ENCODE measurements at regions not wholly inside any gene's neighbourhood (a gene's known extent, or its start where the extent isn't known, plus 50 kb on each side); places are given as distances from the start of the nearest gene placed in this dataset.

DNA sequence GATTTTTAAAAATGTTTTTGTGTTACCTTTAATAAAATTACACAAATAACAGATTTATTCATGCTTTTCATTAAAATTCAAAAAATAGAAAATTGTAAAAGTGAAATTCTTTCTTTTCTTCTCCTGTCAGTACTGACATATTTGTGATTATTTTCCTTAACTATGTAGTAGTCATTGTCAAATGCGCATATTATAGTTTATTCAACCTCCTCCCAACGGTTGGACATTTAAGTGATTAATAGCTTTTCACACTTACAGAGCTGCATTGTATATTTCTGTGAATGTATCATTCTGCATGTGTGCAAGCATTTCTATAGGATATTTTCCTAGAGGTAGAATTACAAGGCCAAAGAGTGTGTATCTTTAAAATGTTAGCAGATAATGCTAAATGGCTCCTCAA lies 259.2 kb downstream of the SH3BP4 start:
- H3K4me3 Mint-ChIP-seq, result no peak overlapping the region
- POLR2A ChIA-PET, result no interaction called here
- CTCF ChIA-PET, result no interaction called here

DNA sequence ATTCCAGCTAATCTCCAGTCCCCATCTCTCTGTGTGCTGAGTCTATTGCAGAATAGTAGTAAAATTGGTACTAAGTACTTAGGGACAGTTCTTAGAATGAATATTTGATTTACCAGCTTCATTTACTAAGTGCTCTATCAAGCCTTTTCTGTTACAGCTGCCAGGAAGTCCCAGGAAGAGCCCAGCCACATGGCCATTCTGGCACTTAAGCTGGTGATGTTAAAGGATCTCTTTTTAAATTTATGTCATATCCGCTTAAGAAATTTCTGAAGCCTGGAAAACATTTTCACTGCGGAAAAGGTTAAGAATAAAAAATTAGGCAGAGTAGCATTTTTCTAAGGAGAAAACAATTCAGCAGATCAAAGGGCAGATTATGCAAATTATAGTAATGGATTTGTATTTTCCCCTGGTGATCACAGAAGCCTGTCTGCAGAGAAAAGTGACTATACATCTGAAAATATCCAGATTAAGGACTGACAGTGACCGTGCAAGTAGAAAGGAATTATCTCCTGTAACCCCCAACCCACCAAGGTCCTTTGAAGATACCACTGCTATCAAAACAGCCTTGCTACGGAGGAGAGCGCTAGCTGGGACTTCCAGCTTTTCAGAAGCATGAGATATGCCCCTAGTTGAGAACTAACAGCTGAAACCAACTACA lies 260.8 kb downstream of the SH3BP4 start:
- H3K4me1 ChIP-seq (ENCODE audit: control insufficient read depth in 2 of 2, insufficient read depth in 2 of 2, low read length in 2 of 2), result no peaks in the 10 kb centered on the region
- H3K27me3 ChIP-seq (ENCODE audit: control insufficient read depth in 2 of 2, insufficient read depth in 2 of 2, low read length in 2 of 2), result no peaks in the 10 kb centered on the region
- H3K4me3 ChIP-seq (ENCODE audit: low read length), result no peak overlapping the region
- peaks cover 0 to 4% (median 0%) of the 10 kb centered on the region in 11 donors for H3K9me3 Mint-ChIP-seq
- ATAC-seq, result no peak
- H3K9me3 ChIP-seq (ENCODE audit: control insufficient read depth in 2 of 3, low read length in 3 of 3), result no peaks in the 10 kb centered on the region
- intact Hi-C loops (cut with micrococcal nuclease), result no loop called here
- CTCF ChIA-PET, result no interaction called here
- H3K4me1 Mint-ChIP-seq, result no peaks in the 10 kb centered on the region
- H3K36me3 Mint-ChIP-seq, result no peaks in the 10 kb centered on the region
- no peak overlapping the region for H3K27ac ChIP-seq (ENCODE audit: low read depth, low read length)
- H3K27me3 Mint-ChIP-seq, result peaks cover 11 to 33% (median 21%) of the 10 kb centered on the region in 5 donors
- POLR2A ChIA-PET, result no interaction called here
- H3K36me3 ChIP-seq (ENCODE audit: control insufficient read depth in 2 of 3, insufficient read depth in 3 of 3, low read length in 3 of 3), result no peaks in the 10 kb centered on the region
- H3K4me3 Mint-ChIP-seq, result no peak overlapping the region
- DNase-seq, result no peak
- H3K27ac Mint-ChIP-seq, result no peak overlapping the region

More for the DNA sequence above, 259.2 kb downstream of the SH3BP4 start:
- DNase-seq (no peak), ATAC-seq (no peak)
- intact Hi-C loops (cut with micrococcal nuclease), result no loop called here
- Mint-ChIP-seq H3K36me3 (peaks cover 0 to 3% (median 0%) of the 10 kb centered on the region in 5 donors), H3K9me3 (peaks cover 0 to 8% (median 0%) of the 10 kb centered on the region in 11 donors), H3K27ac (no peak overlapping the region), H3K27me3 (peaks cover 4 to 32% (median 19%) of the 10 kb centered on the region in 5 donors), H3K4me1 (no peaks in the 10 kb centered on the region)
- H3K9me3 ChIP-seq (ENCODE audit: control insufficient read depth in 2 of 3, low read length in 3 of 3), result no peaks in the 10 kb centered on the region
- H3K4me1 ChIP-seq (ENCODE audit: control insufficient read depth in 2 of 2, insufficient read depth in 2 of 2, low read length in 2 of 2), result no peaks in the 10 kb centered on the region
- no peaks in the 10 kb centered on the region for H3K27me3 ChIP-seq (ENCODE audit: control insufficient read depth in 2 of 2, insufficient read depth in 2 of 2, low read length in 2 of 2)
- no peaks in the 10 kb centered on the region for H3K36me3 ChIP-seq (ENCODE audit: control insufficient read depth in 2 of 3, insufficient read depth in 3 of 3, low read length in 3 of 3)
- no peak overlapping the region for H3K4me3 ChIP-seq (ENCODE audit: low read length)
- H3K27ac ChIP-seq (ENCODE audit: low read depth, low read length), result no peak overlapping the region

DNA sequence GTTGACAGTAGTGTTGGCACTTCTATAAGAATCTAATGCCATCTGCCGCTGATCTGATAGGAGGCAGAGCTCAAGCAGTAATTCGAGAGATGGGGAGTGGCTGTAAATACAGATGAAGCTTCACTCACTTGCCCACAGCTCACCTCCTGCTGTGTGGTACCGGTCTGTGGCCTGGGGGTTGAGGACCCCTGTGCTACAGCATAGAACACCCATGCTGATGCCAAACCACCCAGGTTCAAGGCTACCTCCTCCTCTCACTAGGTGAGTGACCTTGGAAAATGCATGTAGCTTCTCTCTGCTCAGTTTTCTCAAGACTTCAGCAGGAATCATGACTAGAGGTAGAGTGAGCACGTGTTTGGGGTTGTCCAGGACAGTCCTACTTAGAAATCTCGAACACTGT lies 263.4 kb downstream of the SH3BP4 start:
- intact Hi-C loops (cut with micrococcal nuclease), result no loop called here
- Histone ChIP-seq H3K9me3 (ENCODE audit: control insufficient read depth in 2 of 3, low read length in 3 of 3) (no peaks in the 10 kb centered on the region), H3K36me3 (ENCODE audit: control insufficient read depth in 2 of 3, insufficient read depth in 3 of 3, low read length in 3 of 3) (no peaks in the 10 kb centered on the region), H3K27ac (ENCODE audit: low read depth, low read length) (no peak overlapping the region), H3K4me3 (ENCODE audit: low read length) (no peak overlapping the region), H3K27me3 (ENCODE audit: control insufficient read depth in 2 of 2, insufficient read depth in 2 of 2, low read length in 2 of 2) (no peaks in the 10 kb centered on the region), H3K4me1 (ENCODE audit: control insufficient read depth in 2 of 2, insufficient read depth in 2 of 2, low read length in 2 of 2) (no peaks in the 10 kb centered on the region)
- DNase-seq (no peak), ATAC-seq (no peak)
- H3K4me3 Mint-ChIP-seq, result no peak overlapping the region
- H3K9me3 Mint-ChIP-seq, result no peaks in the 10 kb centered on the region
- H3K4me1 Mint-ChIP-seq, result no peaks in the 10 kb centered on the region
- POLR2A ChIA-PET, result no interaction called here
- no peaks in the 10 kb centered on the region for H3K36me3 Mint-ChIP-seq
- H3K27me3 Mint-ChIP-seq, result peaks cover 11 to 38% (median 27%) of the 10 kb centered on the region in 5 donors
- CTCF ChIA-PET, result no interaction called here
- H3K27ac Mint-ChIP-seq, result no peak overlapping the region

DNA sequence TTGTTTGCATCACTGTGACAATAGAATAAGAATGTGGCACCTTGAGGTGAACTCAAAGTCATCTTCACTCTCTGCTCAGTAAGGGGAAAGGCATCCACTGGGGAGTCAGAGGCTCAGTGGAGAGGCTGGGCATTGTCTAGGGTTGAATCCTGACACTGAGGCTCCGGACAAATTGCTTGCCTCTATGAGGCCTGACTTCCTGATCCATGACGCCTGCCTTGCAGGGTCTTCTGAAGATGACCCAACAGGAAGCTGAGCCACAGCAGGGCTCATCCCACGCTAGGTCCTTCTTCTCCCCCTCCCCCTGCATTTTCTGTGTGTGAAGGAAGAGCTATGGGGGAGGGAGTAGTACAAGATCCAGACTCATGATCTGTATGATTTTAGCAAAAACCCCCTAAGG lies 265.1 kb downstream of the SH3BP4 start:
- H3K27ac ChIP-seq (ENCODE audit: low read depth, low read length), result no peak overlapping the region
- Mint-ChIP-seq H3K4me3 (no peak overlapping the region), H3K27ac (no peak overlapping the region), H3K9me3 (no peaks in the 10 kb centered on the region), H3K4me1 (no peaks in the 10 kb centered on the region), H3K27me3 (peaks cover 9 to 44% (median 27%) of the 10 kb centered on the region in 5 donors), H3K36me3 (no peaks in the 10 kb centered on the region)
- no peaks in the 10 kb centered on the region for H3K36me3 ChIP-seq (ENCODE audit: control insufficient read depth in 2 of 3, insufficient read depth in 3 of 3, low read length in 3 of 3)
- no peak overlapping the region for H3K4me3 ChIP-seq (ENCODE audit: low read length)
- ATAC-seq (no peak), DNase-seq (no peak)
- CTCF ChIA-PET, result no interaction called here
- no peaks in the 10 kb centered on the region for H3K9me3 ChIP-seq (ENCODE audit: control insufficient read depth in 2 of 3, low read length in 3 of 3)
- no peaks in the 10 kb centered on the region for H3K4me1 ChIP-seq (ENCODE audit: control insufficient read depth in 2 of 2, insufficient read depth in 2 of 2, low read length in 2 of 2)
- POLR2A ChIA-PET, result no interaction called here
- intact Hi-C loops (cut with micrococcal nuclease), result no loop called here
- no peaks in the 10 kb centered on the region for H3K27me3 ChIP-seq (ENCODE audit: control insufficient read depth in 2 of 2, insufficient read depth in 2 of 2, low read length in 2 of 2)

DNA sequence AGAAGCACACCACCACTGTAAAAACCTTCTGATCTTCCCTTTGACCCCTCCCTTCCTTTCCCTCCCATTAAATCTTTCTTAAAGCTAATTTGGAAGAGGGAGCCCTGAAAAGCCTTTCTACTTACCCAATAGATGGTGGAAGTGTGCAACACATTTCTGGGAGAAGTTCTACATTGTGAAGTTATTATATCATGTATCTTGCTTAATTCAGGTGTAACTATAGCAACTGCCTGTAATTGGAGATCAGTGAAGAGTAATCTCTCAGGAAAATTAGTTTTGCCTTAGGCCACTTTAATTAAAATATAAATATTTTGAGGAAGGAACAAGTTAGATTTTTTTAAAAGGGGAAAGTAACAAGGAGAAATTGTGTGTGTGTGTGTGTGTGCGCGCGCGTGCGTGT lies 266.0 kb downstream of the SH3BP4 start:
- Mint-ChIP-seq H3K27me3 (peaks cover 7 to 46% (median 29%) of the 10 kb centered on the region in 5 donors), H3K27ac (no peak overlapping the region), H3K4me1 (no peaks in the 10 kb centered on the region), H3K4me3 (no peak overlapping the region), H3K9me3 (no peaks in the 10 kb centered on the region), H3K36me3 (no peaks in the 10 kb centered on the region)
- H3K27me3 ChIP-seq (ENCODE audit: control insufficient read depth in 2 of 2, insufficient read depth in 2 of 2, low read length in 2 of 2), result no peaks in the 10 kb centered on the region
- ATAC-seq (no peak), DNase-seq (no peak)
- no peak overlapping the region for H3K4me3 ChIP-seq (ENCODE audit: low read length)
- ChIA-PET POLR2A (no interaction called here), CTCF (no interaction called here)
- H3K36me3 ChIP-seq (ENCODE audit: control insufficient read depth in 2 of 3, insufficient read depth in 3 of 3, low read length in 3 of 3), result no peaks in the 10 kb centered on the region
- H3K4me1 ChIP-seq (ENCODE audit: control insufficient read depth in 2 of 2, insufficient read depth in 2 of 2, low read length in 2 of 2), result no peaks in the 10 kb centered on the region
- no peak overlapping the region for H3K27ac ChIP-seq (ENCODE audit: low read depth, low read length)
- intact Hi-C loops (cut with micrococcal nuclease), result no loop called here
- no peaks in the 10 kb centered on the region for H3K9me3 ChIP-seq (ENCODE audit: control insufficient read depth in 2 of 3, low read length in 3 of 3)

DNA sequence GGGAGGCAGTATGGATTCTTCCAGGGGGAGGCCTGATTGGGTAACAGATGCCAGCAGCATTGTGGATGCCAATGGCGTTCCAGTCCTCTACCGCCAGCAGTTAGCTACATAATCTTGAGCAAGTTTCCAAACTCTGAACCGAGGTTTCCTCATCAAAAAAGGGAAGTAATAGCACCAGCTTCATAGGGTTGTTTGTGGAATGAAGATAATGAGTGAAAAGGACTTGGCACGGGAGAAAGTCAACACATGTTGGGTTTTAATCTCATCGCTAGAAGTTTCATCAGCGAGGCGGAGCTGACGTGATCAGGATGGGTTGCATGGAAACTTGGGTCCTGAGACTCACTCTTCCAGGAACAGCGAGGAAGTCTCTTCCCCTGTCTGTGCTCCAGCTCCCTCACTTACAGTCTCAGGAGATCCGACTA lies 266.7 kb downstream of the SH3BP4 start:
- Histone ChIP-seq H3K27ac (ENCODE audit: low read depth, low read length) (no peak overlapping the region), H3K9me3 (ENCODE audit: control insufficient read depth in 2 of 3, low read length in 3 of 3) (no peaks in the 10 kb centered on the region), H3K27me3 (ENCODE audit: control insufficient read depth in 2 of 2, insufficient read depth in 2 of 2, low read length in 2 of 2) (no peaks in the 10 kb centered on the region), H3K4me3 (ENCODE audit: low read length) (no peak overlapping the region), H3K4me1 (ENCODE audit: control insufficient read depth in 2 of 2, insufficient read depth in 2 of 2, low read length in 2 of 2) (no peaks in the 10 kb centered on the region), H3K36me3 (ENCODE audit: control insufficient read depth in 2 of 3, insufficient read depth in 3 of 3, low read length in 3 of 3) (no peaks in the 10 kb centered on the region)
- H3K9me3 Mint-ChIP-seq, result no peaks in the 10 kb centered on the region
- H3K4me3 Mint-ChIP-seq, result no peak overlapping the region
- intact Hi-C loops (cut with micrococcal nuclease), result no loop called here
- CTCF ChIA-PET, result no interaction called here
- H3K27me3 Mint-ChIP-seq, result peaks cover 7 to 49% (median 31%) of the 10 kb centered on the region in 5 donors
- H3K4me1 Mint-ChIP-seq, result no peaks in the 10 kb centered on the region
- no peak overlapping the region for H3K27ac Mint-ChIP-seq
- ATAC-seq (no peak), DNase-seq (no peak)
- POLR2A ChIA-PET, result no interaction called here
- no peaks in the 10 kb centered on the region for H3K36me3 Mint-ChIP-seq

DNA sequence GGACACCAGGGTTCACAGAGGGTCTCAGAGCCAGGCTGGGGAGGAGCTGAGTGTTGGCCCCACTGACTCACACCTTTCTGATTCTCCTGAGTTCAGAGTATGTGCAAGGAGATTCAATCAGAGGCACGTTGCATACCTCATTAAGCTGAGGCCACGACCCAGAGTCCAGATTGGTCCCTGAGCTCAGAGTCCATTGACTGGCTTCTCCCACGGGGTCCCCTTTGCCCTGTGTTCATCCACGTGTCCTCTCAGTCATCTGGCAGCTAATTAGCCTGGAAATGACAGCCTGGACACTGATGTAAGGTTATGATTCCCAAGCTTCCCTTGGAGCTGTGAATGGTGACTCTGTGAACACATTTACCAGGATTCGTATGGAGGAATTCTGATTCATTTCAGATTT lies 267.2 kb downstream of the SH3BP4 start:
- Mint-ChIP-seq H3K4me1 (no peaks in the 10 kb centered on the region), H3K27me3 (peaks cover 7 to 49% (median 31%) of the 10 kb centered on the region in 5 donors)
- H3K27me3 ChIP-seq (ENCODE audit: control insufficient read depth in 2 of 2, insufficient read depth in 2 of 2, low read length in 2 of 2), result no peaks in the 10 kb centered on the region

More for the DNA sequence above, 267.2 kb downstream of the SH3BP4 start:
- Histone ChIP-seq H3K36me3 (ENCODE audit: control insufficient read depth in 2 of 3, insufficient read depth in 3 of 3, low read length in 3 of 3) (no peaks in the 10 kb centered on the region), H3K27ac (ENCODE audit: low read depth, low read length) (no peak overlapping the region), H3K9me3 (ENCODE audit: control insufficient read depth in 2 of 3, low read length in 3 of 3) (no peaks in the 10 kb centered on the region), H3K4me1 (ENCODE audit: control insufficient read depth in 2 of 2, insufficient read depth in 2 of 2, low read length in 2 of 2) (no peaks in the 10 kb centered on the region), H3K4me3 (ENCODE audit: low read length) (no peak overlapping the region)
- H3K4me3 Mint-ChIP-seq, result no peak overlapping the region
- intact Hi-C loops (cut with micrococcal nuclease), result no loop called here
- DNase-seq (no peak), ATAC-seq (no peak)
- H3K9me3 Mint-ChIP-seq, result peaks cover 0 to 5% (median 0%) of the 10 kb centered on the region in 11 donors
- no peak overlapping the region for H3K27ac Mint-ChIP-seq
- H3K36me3 Mint-ChIP-seq, result no peaks in the 10 kb centered on the region
- ChIA-PET CTCF (no interaction called here), POLR2A (no interaction called here)
